ENCODE measurements at regions not wholly inside any gene's neighbourhood (a gene's known extent, or its start where the extent isn't known, plus 50 kb on each side); places are given as distances from the start of the nearest gene placed in this dataset.

- no peaks in the 10 kb centered on the region for H3K9me3 ChIP-seq (ENCODE audit: low read length)
- no peaks in the 10 kb centered on the region for H3K27me3 ChIP-seq (ENCODE audit: low read length)
- no peaks in the 10 kb centered on the region for H3F3A ChIP-seq (ENCODE audit: low read length, unreplicated experiment)
- ATAC-seq (peak; percentile 35; the same call in 1 of the 2 replicates), DNase-seq (peak; percentile 12)
- no peak overlapping the region for H2AFZ ChIP-seq (ENCODE audit: low read length)
- no peaks in the 10 kb centered on the region for H3K79me2 ChIP-seq (ENCODE audit: low read length)
- ChIA-PET POLR2A (ENCODE audit: unreplicated experiment) (no interaction called here), CTCF (no interaction called here)
- peaks cover 21% of the 10 kb centered on the region for H3K4me1 ChIP-seq (ENCODE audit: insufficient read depth, low read length)
- H3K9ac ChIP-seq (ENCODE audit: low read length) = no peak overlapping the region
- TF ChIP-seq EZH2 (IDR thresholded peaks at IDR 0.05; ENCODE audit: low read length, unreplicated experiment) = no peak
- no peak for TF ChIP-seq CTCF (conservative IDR thresholded peaks at IDR 0.05; ENCODE audit: low read depth, low read length)
- no peak for TF ChIP-seq EZH2phosphoT487 (IDR thresholded peaks at IDR 0.05; ENCODE audit: borderline replicate concordance, low read length)
- H4K20me1 ChIP-seq (ENCODE audit: low read length) = no peaks in the 10 kb centered on the region
- H3K4me2 ChIP-seq (ENCODE audit: low read length) = no peak overlapping the region
- H3K36me3 ChIP-seq (ENCODE audit: low read depth, low read length) = no peaks in the 10 kb centered on the region
- intact Hi-C loops (cut with micrococcal nuclease) = no loop called here
- H3K27ac ChIP-seq (ENCODE audit: low read length) = no peak overlapping the region
- H3K9me2 ChIP-seq (replicated peaks; ENCODE audit: low read length) = no peaks in the 10 kb centered on the region
- no TSS peak for BruUV-seq (replicated peaks)
- no peak overlapping the region for H3K4me3 ChIP-seq (ENCODE audit: low read length)
Observed at GRCh38 chr1:55968661-55969060, 610.7 kb downstream of the PLPP3 start.

- Histone ChIP-seq H3K27me3 (ENCODE audit: low read length) (no peaks in the 10 kb centered on the region), H3K9me3 (ENCODE audit: low read length) (no peaks in the 10 kb centered on the region), H3K9me2 (replicated peaks; ENCODE audit: low read length) (no peaks in the 10 kb centered on the region), H3K4me3 (ENCODE audit: low read length) (no peak overlapping the region), H3K4me2 (ENCODE audit: low read length) (peak overlapping the region; percentile 52), H3F3A (ENCODE audit: low read length, unreplicated experiment) (no peaks in the 10 kb centered on the region), H4K20me1 (ENCODE audit: low read length) (no peaks in the 10 kb centered on the region), H3K79me2 (ENCODE audit: low read length) (no peaks in the 10 kb centered on the region), H3K4me1 (ENCODE audit: insufficient read depth, low read length) (peaks cover 21% of the 10 kb centered on the region), H3K9ac (ENCODE audit: low read length) (no peak overlapping the region), H3K36me3 (ENCODE audit: low read depth, low read length) (no peaks in the 10 kb centered on the region), H2AFZ (ENCODE audit: low read length) (no peak overlapping the region), H3K27ac (ENCODE audit: low read length) (no peak overlapping the region)
- TF ChIP-seq CTCF (conservative IDR thresholded peaks at IDR 0.05; ENCODE audit: low read depth, low read length) (no peak), EZH2 (IDR thresholded peaks at IDR 0.05; ENCODE audit: low read length, unreplicated experiment) (no peak), EZH2phosphoT487 (IDR thresholded peaks at IDR 0.05; ENCODE audit: borderline replicate concordance, low read length) (no peak)
- POLR2A ChIA-PET (ENCODE audit: unreplicated experiment) = interaction anchor here (0.6 kb wide), 1 partner anchor 11 kb away, joined by 5 read pairs; no protein-coding TSS in a partner anchor
- CTCF ChIA-PET = no interaction called here
- intact Hi-C loops (cut with micrococcal nuclease) = no loop called here
- ATAC-seq = peak; percentile 84
- DNase-seq = peak; percentile 73
- no TSS peak for BruUV-seq (replicated peaks)
Observed at GRCh38 chr1:55965981-55966461, 613.3 kb downstream of the PLPP3 start.

- Histone ChIP-seq H3K79me2 (ENCODE audit: low read length) (no peaks in the 10 kb centered on the region), H3K4me1 (ENCODE audit: insufficient read depth, low read length) (peaks cover 14% of the 10 kb centered on the region), H3K9me2 (replicated peaks; ENCODE audit: low read length) (no peaks in the 10 kb centered on the region), H3K27me3 (ENCODE audit: low read length) (no peaks in the 10 kb centered on the region), H3K4me2 (ENCODE audit: low read length) (no peak overlapping the region), H4K20me1 (ENCODE audit: low read length) (no peaks in the 10 kb centered on the region), H2AFZ (ENCODE audit: low read length) (no peak overlapping the region), H3F3A (ENCODE audit: low read length, unreplicated experiment) (no peaks in the 10 kb centered on the region), H3K36me3 (ENCODE audit: low read depth, low read length) (no peaks in the 10 kb centered on the region), H3K27ac (ENCODE audit: low read length) (no peak overlapping the region), H3K4me3 (ENCODE audit: low read length) (no peak overlapping the region), H3K9me3 (ENCODE audit: low read length) (no peaks in the 10 kb centered on the region), H3K9ac (ENCODE audit: low read length) (no peak overlapping the region)
- ATAC-seq (no peak), DNase-seq (no peak)
- CTCF ChIA-PET = no interaction called here
- POLR2A ChIA-PET (ENCODE audit: unreplicated experiment) = no interaction called here
- TF ChIP-seq EZH2phosphoT487 (IDR thresholded peaks at IDR 0.05; ENCODE audit: borderline replicate concordance, low read length) = no peak
- TF ChIP-seq CTCF (conservative IDR thresholded peaks at IDR 0.05; ENCODE audit: low read depth, low read length) = no peak
- TF ChIP-seq EZH2 (IDR thresholded peaks at IDR 0.05; ENCODE audit: low read length, unreplicated experiment) = no peak
- no TSS peak for BruUV-seq (replicated peaks)
- intact Hi-C loops (cut with micrococcal nuclease) = no loop called here
Observed at GRCh38 chr1:55962472-55962871, 616.9 kb downstream of the PLPP3 start.
